ENCODE measurements at regions not wholly inside any gene's neighbourhood (a gene's known extent, or its start where the extent isn't known, plus 50 kb on each side); places are given as distances from the start of the nearest gene placed in this dataset.
"Not testable (repeated sequence)": the region's sequence is repeated elsewhere in the genome, so short reads cannot be mapped to it uniquely, and the experiment has no call there.

DNA sequence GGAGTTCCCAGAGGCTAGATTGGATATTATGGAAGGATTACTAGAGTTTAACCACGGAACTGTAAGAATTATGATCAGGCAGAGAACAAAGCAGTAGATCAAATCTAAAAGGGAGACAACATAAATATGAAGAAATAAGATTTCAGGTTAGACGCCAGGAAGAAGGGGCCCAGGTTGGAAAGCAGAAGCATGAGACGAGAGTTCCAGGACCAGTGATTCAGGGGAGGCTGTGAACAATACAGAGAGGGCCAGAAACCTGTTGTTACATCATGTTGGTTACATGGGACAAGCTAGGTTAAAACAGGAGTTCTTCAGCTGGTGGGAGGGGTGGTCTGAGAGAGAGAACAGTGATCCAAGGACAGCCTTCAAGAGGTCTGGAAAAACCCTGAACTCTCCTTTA lies 128.4 kb upstream of the MROH9 start:
- Histone ChIP-seq H4K20me1 (ENCODE audit: insufficient read depth) (no peaks in the 10 kb centered on the region), H3K9me3 (ENCODE audit: insufficient read depth, low read depth) (no peaks in the 10 kb centered on the region), H3K4me3 (no peak overlapping the region), H3K4me2 (no peak overlapping the region), H3K27me3 (ENCODE audit: insufficient read depth, low read depth) (no peaks in the 10 kb centered on the region), H3K36me3 (ENCODE audit: low read depth) (no peaks in the 10 kb centered on the region), H3F3A (ENCODE audit: insufficient read depth, low read depth) (no peaks in the 10 kb centered on the region), H3K27ac (no peak overlapping the region), H3K4me1 (replicated peaks; ENCODE audit: insufficient read depth) (no peaks in the 10 kb centered on the region), H2AFZ (no peak overlapping the region), H3K79me2 (ENCODE audit: low read depth) (no peaks in the 10 kb centered on the region), H3K9me2 (ENCODE audit: insufficient read depth) (no peaks in the 10 kb centered on the region; the same call in 1 of the 2 replicates)
- no TSS peak for BruUV-seq (replicated peaks)
- POLR2A ChIA-PET (ENCODE audit: unreplicated experiment), result no interaction called here
- CTCF ChIA-PET, result no interaction called here
- DNase-seq, result no peak
- no peak for TF ChIP-seq CTCF (conservative IDR thresholded peaks at IDR 0.05)
- no peak for TF ChIP-seq EZH2 (IDR thresholded peaks at IDR 0.05; ENCODE audit: low read depth)
- intact Hi-C loops (cut with micrococcal nuclease; ENCODE audit: unreplicated experiment), result no loop called here

- no peak for DNase-seq
- Histone ChIP-seq H2AFZ (no peak overlapping the region), H3K4me1 (replicated peaks; ENCODE audit: insufficient read depth) (no peaks in the 10 kb centered on the region), H4K20me1 (ENCODE audit: insufficient read depth) (no peaks in the 10 kb centered on the region), H3F3A (ENCODE audit: insufficient read depth, low read depth) (no peaks in the 10 kb centered on the region), H3K27me3 (ENCODE audit: insufficient read depth, low read depth) (no peaks in the 10 kb centered on the region), H3K9me3 (ENCODE audit: insufficient read depth, low read depth) (no peaks in the 10 kb centered on the region), H3K36me3 (ENCODE audit: low read depth) (no peaks in the 10 kb centered on the region), H3K9me2 (ENCODE audit: insufficient read depth) (no peaks in the 10 kb centered on the region; the same call in 1 of the 2 replicates), H3K79me2 (ENCODE audit: low read depth) (no peaks in the 10 kb centered on the region), H3K4me3 (no peak overlapping the region), H3K4me2 (no peak overlapping the region), H3K27ac (no peak overlapping the region)
- ChIA-PET POLR2A (ENCODE audit: unreplicated experiment) (no interaction called here), CTCF (no interaction called here)
- intact Hi-C loops (cut with micrococcal nuclease; ENCODE audit: unreplicated experiment), result no loop called here
- no TSS peak for BruUV-seq (replicated peaks)
- TF ChIP-seq CTCF (conservative IDR thresholded peaks at IDR 0.05) (no peak), EZH2 (IDR thresholded peaks at IDR 0.05; ENCODE audit: low read depth) (no peak)
Measured at GRCh38 chr1:170807432-170807831, 127.9 kb upstream of the MROH9 start.

GRCh38 chr1:170808216-170808885 lies 127.0 kb upstream of the MROH9 start:
- no TSS peak for BruUV-seq (replicated peaks)
- intact Hi-C loops (cut with micrococcal nuclease; ENCODE audit: unreplicated experiment), result no loop called here

DNA sequence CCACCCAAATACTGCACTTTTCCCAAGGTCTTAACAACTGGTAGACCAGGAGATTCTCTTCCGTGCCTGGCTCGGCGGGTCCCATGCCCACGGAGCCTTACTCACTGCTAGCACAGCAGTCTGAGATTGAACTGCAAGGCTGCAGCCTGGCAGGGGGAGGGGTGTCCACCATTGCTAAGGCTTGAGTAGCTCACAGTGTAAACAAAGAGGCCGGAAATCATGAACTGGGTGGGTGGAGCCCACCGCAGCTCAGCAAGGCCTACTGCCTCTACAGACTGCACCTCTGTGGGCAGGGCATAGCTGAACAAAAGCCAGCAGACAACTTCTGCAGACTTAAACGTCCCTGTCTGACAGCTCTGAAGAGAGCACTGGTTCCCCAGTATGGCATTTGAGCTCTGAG lies 124.3 kb upstream of the MROH9 start:
- CTCF ChIA-PET; POLR2A ChIA-PET (ENCODE audit: unreplicated experiment): not testable (repeated sequence)

More at GRCh38 chr1:170808216-170808885, 127.0 kb upstream of the MROH9 start:
- no peak for DNase-seq
- Histone ChIP-seq H3K9me3 (ENCODE audit: insufficient read depth, low read depth) (no peaks in the 10 kb centered on the region), H3K9me2 (ENCODE audit: insufficient read depth) (no peaks in the 10 kb centered on the region), H3K27ac (no peak overlapping the region), H3K4me3 (no peak overlapping the region), H3K4me1 (replicated peaks; ENCODE audit: insufficient read depth) (no peaks in the 10 kb centered on the region), H3K36me3 (ENCODE audit: low read depth) (no peaks in the 10 kb centered on the region), H4K20me1 (ENCODE audit: insufficient read depth) (no peaks in the 10 kb centered on the region), H2AFZ (no peak overlapping the region), H3F3A (ENCODE audit: insufficient read depth, low read depth) (no peaks in the 10 kb centered on the region), H3K4me2 (no peak overlapping the region), H3K27me3 (ENCODE audit: insufficient read depth, low read depth) (no peaks in the 10 kb centered on the region), H3K79me2 (ENCODE audit: low read depth) (no peaks in the 10 kb centered on the region)
- POLR2A ChIA-PET (ENCODE audit: unreplicated experiment), result no interaction called here
- TF ChIP-seq EZH2 (IDR thresholded peaks at IDR 0.05; ENCODE audit: low read depth) (no peak), CTCF (conservative IDR thresholded peaks at IDR 0.05) (no peak)
- CTCF ChIA-PET, result no interaction called here

More for the DNA sequence above, 124.3 kb upstream of the MROH9 start:
- H3K4me2 ChIP-seq; H3K79me2 ChIP-seq (ENCODE audit: low read depth); H4K20me1 ChIP-seq (ENCODE audit: insufficient read depth); H3K9me2 ChIP-seq (ENCODE audit: insufficient read depth); H3K27me3 ChIP-seq (ENCODE audit: insufficient read depth, low read depth); intact Hi-C loops (cut with micrococcal nuclease; ENCODE audit: unreplicated experiment); H3K4me1 ChIP-seq (replicated peaks; ENCODE audit: insufficient read depth); H3K27ac ChIP-seq; H2AFZ ChIP-seq; H3F3A ChIP-seq (ENCODE audit: insufficient read depth, low read depth); H3K36me3 ChIP-seq (ENCODE audit: low read depth); H3K4me3 ChIP-seq; H3K9me3 ChIP-seq (ENCODE audit: insufficient read depth, low read depth); DNase-seq; BruUV-seq (replicated peaks): not testable (repeated sequence)
